HG03442 (cell line): ENCODE measurements at regions not wholly inside any gene's neighbourhood (a gene's known extent, or its start where the extent isn't known, plus 50 kb on each side); places are given as distances from the start of the nearest gene placed in this dataset.
A peak's percentile ranks its signal among the peaks of the same experiment; 100 is the strongest.
"Not testable (repeated sequence)": the region's sequence is repeated elsewhere in the genome, so short reads cannot be mapped to it uniquely, and the experiment has no call there.

Source experiments
- ATAC-seq: cut with Tn5 transposase; IDR thresholded peaks from one replicate; pipeline ENCODE4 v1.9.1; 2021; ENCODE audit warnings: mild to moderate bottlenecking, moderate library complexity; ENCODE audit not compliant: unreplicated experiment

DNA sequence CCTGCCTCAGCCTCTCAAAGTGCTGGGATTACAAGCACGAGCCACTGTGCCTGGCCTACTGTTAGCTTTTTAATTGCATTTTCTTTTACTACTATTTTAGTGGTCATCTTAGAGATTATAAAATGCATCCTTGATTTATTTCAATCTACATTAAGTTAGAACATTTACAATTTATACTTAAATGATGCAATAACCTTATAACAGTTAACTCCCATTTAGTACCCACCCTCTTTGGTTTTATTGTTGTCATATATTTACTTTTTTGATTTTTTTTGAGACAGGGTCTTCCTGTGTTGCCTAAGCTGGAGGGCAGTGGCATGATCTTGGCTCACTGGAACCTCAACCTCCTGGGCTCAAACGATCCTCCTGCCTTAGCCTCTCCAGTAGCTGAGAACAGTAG is 77.3 kb downstream of the PPCDC start:
- ATAC-seq, result no peak

- peak; percentile 49 for ATAC-seq
Observed at GRCh38 chr15:75104804-75105557, 81.6 kb downstream of the PPCDC start.

DNA sequence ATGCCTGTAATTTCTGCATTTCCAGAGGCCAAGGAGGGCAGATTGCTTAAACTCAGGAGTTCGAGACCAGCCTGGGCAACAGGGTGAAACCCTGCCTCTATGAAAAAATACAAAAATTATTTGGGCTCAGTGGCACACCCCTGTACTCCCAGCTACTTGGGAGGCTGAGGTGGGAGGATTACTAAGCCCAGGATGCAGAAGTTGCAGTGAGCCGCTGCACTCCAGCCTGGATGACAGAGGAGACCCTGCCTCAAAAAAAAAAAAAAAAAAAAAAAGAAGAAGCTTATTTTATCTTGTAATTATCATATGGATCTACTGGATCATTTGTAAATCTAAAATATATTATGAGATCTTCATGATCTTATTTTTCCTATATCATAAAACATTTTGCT is 84.1 kb downstream of the PPCDC start:
- no peak for ATAC-seq

GRCh38 chr15:75107908-75108838 is 84.8 kb downstream of the PPCDC start:
- ATAC-seq, result no peak

DNA sequence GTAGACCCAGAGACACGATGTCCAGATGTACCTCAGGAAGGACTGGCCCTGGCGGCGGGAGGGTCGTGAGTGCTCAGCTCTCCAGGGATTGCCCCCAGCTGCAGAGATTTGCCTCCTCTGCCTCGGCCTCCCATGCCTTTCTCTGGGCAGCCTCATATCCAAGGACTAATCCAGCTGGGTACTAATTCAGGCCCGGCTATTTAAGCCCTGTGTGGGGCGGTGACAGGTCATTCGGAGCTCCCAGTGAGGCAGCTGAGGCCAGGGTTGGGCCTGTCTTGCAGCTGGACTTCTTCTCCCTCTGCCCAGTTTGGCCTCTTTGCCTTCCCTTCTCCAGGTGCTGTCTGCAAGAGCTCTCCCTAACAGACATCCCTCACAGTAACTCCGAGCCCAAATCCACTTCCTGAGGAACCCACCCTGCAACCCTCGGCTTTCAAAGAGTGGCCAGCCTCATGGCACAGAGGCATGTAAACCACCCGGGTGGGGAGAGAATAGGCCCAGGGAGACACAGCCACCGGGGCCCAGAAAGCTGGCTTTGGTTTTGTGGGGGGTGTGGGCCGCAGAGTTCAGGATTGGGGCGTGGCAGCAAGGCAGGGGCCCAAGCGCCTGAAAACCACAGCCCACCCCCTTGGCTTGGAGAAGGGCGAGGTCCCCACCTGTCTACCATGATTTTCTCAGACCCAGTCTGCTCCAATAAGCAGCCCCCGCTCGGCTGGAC is 85.8 kb downstream of the PPCDC start:
- ATAC-seq, result no peak

DNA sequence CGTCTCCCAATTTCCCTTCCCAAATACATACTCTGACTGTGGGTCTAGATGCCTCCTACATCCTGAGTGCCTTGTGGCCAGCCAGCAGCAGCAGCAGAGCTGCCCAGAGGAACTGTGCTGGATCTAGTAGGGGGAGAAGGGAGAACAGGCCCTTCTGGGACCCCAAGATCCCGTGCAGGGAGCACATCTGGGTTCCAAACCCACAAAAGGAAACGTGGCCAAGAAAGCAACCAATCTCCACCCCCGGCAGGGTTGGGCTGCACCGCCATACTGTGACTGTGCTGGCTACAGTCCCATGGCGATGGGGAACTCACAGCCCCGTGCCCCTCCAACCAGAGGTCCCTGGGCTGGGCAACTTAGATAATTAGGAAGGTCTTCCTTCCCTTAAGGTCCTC is 86.3 kb downstream of the PPCDC start:
- no peak for ATAC-seq

GRCh38 chr15:75112278-75112847 is 89.0 kb downstream of the PPCDC start:
- no peak for ATAC-seq

GRCh38 chr15:75112848-75113492 is 88.7 kb upstream of the C15orf39 start:
- peak; percentile 43 for ATAC-seq

DNA sequence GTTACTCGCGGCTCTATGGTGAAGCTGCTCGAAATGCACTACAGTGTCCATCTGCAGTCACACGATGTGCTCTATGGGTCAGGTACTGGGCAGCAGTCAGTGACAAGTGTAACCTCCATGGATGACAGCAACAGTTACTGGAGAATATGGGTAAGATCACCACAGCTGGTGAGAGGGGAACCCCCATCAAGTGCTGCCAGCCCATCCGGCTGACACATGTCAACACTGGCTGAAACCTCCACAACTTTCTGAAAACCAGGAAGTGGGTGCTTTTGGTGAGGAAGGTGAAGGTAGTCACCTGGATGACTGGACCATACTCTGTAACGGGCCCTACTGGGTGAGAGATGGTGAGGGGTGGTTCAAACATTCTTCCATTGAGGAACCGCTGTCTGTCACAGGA is 87.4 kb upstream of the C15orf39 start:
- ATAC-seq, result no peak

DNA sequence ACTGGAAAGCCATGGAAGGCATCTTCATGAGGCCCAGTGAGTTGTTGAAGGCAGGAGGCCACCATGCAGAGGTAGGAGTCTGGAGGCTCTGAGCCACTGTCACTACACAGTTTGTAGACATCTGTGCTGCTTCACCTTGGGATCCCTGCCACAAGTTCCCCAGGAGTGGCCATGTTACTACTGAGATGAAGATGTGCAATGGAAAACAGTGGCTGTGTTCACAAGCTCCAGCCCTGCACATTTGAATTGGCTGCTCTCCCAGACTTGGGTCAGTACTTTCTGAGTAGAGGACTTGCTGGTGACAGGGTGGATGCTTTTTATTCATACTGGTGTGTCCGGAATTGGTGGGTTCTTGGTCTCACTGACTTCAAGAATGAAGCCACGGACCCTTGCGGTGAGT is 86.9 kb upstream of the C15orf39 start:
- no peak for ATAC-seq

DNA sequence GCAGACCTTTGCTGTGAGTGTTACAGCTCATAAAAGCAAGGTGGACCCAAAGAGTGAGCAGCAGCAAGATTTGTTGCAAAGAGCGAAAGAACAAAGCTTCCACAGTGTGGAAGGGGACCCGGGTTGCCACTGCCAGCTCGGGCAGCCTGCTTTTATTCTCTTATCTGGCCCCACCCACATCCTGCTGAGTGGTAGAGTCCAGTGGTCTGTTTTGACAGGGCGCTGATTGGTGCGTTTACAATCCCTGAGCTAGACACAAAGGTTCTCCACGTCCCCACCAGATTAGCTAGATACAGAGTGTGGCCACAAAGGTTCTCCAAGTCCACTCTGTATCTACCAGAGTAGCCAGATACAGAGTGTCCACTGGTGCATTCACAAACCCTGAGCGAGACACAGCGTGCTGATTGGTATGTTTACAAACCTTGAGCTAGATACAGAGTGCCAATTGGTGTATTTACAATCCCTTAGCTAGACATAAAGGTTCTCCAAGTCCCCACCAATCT is 86.2 kb upstream of the C15orf39 start:
- not testable (repeated sequence) for ATAC-seq

DNA sequence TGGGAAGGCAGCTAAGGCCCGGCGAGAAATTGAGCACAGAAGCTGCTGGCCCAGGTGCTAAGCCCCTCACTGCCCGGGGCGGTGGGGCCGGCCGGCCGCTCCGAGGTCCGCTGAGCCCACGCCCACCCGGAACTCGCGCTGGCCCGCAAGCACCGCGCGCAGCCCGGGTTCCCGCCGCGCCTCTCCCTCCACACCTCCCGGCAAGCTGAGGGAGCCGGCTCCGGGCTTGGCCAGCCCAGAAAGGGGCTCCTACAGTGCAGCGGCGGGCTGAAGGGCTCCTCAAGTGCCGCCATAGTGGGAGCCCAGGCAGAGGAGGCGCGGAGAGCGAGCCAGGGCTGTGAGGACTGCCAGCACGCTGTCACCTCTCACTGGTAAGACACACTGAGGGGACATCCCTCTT is 85.5 kb upstream of the C15orf39 start:
- not testable (repeated sequence) for ATAC-seq

DNA sequence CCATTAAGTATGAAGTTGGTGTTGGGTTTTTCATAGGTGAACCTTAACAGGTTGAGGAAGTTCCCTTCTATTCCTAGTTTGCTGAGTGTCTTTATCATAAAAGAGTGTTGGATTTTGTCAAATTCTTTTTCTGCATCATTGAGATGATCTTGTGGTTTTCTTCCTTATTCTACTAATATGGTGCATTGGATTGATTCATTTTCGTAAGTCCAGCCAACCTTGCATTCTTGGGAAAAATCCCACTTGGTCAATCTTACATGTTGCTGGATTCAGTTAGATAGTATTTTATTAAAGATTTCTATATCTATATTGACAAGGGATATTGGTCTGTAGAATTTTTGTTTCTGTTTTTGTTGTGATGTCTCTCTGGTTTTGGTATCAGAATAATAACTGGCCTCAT is 83.7 kb upstream of the C15orf39 start:
- ATAC-seq, result no peak

DNA sequence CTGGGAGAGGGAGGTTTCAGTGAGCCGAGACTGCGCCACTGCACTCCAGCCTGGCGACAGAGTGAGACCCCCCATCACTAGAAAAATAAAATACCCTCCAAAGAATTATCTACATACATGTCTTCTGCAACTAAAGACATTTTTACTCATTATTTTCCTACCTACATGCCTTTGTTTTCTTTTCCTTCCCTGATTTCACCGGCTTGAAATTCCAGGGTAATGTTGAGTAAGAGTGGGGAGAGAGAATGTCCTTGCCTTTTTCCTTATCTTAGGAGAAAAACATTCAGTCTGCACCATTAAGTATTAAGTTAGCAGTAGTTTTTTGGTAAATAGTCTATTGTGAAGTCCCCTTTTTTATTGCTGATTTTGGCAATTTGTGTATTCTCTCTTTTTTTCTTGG is 82.4 kb upstream of the C15orf39 start:
- not testable (repeated sequence) for ATAC-seq

- ATAC-seq, result no peak
Observed at GRCh38 chr15:75121491-75121890, 80.2 kb upstream of the C15orf39 start.

DNA sequence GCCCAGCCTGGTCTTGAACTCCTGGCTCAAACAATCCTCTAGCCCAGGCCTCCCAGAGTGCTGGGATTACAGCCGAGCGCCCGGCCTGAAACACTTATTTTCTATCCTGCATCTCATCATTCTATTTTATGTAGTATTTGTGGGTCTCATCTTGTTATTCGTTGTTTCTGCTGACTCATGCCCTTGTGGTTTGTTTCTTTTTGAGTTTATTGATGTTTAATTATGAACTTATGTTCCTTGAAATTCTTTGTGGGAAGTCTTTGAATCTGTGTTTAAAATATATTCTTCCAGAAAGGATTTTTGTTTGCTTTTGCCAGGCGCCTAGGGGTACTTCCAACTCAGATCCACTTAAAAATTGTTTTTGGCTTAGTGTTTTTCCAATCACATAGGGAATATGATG is 78.3 kb upstream of the C15orf39 start:
- ATAC-seq, result no peak

GRCh38 chr15:75124278-75124677 is 77.4 kb upstream of the C15orf39 start:
- ATAC-seq, result not testable (repeated sequence)

DNA sequence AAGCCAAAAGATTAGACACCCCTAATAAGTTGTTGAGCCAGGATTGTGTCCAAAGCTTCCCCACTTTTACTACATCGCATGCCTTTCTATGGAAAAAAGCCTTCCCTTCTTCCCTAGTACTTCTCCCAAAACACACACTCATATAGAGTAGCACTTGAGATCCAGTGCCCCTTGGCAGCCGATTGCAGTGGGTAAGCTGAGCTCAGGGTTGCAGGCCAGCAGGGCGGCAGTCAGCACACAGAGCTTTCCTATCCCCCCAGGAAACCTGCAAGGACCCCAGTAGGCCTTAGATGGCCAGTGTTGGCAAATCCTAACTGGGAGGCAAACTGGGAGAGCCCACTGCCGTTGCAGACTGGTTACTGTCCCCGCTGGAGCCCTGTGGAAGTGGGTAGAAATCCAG is 75.7 kb upstream of the C15orf39 start:
- ATAC-seq, result no peak

DNA sequence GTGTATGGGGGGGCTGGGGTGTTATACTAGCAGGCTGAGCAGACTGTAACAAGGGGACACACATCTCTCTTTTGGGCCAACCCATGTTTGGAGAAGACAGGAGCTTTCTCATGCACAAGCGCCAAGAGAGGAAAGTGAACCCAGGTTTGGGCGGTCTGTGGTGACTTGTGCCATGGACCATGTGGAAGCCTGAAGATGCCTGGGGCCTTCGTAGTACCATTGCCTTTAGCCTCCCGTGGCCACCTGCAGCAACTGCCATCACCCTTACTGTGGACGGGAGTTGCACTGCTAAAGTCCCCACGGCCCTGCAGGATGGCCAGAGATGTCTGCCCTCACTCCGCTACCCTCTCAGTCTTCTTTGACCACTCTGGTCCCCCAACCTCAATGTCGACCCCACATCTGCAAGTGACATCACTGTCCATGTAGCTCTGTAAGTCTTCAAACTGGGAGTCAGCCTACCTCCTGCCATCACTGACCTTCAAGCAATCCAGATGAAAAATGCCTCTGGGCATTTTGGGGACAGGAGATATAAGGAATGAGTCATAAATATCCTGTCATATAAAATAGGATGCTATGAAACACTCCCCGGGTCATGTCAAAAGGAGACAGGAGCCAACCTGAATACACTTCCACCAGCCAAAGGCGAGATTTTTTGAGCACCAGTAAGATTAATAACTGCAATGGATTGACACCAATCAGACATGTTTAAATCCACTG is 74.7 kb upstream of the C15orf39 start:
- no peak for ATAC-seq

GRCh38 chr15:75129788-75130187 is 71.9 kb upstream of the C15orf39 start:
- ATAC-seq, result no peak
